HG03060 (cell line): ENCODE measurements at regions not wholly inside any gene's neighbourhood (a gene's known extent, or its start where the extent isn't known, plus 50 kb on each side); places are given as distances from the start of the nearest gene placed in this dataset.
"Not testable (repeated sequence)": the region's sequence is repeated elsewhere in the genome, so short reads cannot be mapped to it uniquely, and the experiment has no call there.

Experiments
- ATAC-seq: cut with Tn5 transposase; IDR thresholded peaks from one replicate; pipeline ENCODE4 v1.9.1; 2021; ENCODE audit warnings: low read depth, moderate number of reproducible peaks; ENCODE audit not compliant: unreplicated experiment

DNA sequence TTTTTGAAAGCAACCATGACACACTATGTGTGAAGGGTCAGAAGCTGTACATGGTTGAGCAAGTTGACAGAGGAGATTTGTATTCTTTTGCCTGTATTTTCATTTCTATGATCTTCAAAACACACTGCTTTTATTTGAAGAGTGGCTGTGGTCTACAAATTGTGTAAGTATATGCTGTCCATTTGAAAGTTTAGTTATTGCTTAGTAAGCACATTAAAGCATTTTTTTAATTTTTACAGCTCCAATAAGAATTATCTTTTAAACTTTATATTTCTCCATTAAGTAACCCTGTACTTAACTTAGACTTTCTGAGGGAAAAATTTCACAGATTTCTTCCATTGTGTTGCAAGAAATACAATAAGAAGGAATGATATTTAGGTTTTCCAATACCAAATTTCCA is 915.2 kb downstream of the SLC6A15 start:
- ATAC-seq = no peak

DNA sequence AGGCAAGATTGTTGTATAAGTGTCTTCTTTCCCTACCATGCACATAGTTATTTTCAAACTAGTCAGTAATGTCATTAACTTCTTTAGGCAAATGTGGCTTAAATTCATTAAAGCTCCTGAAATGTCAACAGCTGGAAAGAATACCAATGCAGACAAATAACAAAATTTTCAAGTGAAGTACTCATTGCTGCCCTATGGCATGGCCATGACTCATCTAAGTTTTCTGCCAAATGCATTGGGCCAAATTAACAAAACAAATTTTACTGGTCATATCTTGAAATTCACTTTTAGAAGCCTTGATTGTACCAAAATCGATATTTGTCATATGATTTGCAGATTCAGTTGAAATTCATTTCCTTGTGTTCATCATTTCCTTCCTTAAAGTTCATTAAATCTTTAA is 915.9 kb downstream of the SLC6A15 start:
- no peak for ATAC-seq

DNA sequence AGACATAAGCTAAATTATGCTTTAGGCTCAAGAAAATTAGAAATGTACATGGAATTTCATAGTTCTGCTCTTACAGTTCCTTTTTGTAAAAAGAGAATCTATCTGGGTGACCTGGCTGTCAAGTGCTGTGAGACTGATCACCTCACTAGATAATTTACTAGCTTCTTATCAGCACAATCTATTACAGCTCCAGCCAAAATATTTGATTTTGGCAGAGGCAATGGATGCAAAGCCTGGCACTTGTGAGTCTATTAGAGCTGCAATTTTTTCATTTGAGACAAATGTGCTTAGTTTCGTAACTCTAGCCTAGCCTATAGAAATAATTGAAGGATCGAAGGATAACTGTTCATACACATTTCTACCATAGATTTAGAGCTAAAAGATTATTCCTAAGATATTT is 927.5 kb downstream of the SLC6A15 start:
- no peak for ATAC-seq

DNA sequence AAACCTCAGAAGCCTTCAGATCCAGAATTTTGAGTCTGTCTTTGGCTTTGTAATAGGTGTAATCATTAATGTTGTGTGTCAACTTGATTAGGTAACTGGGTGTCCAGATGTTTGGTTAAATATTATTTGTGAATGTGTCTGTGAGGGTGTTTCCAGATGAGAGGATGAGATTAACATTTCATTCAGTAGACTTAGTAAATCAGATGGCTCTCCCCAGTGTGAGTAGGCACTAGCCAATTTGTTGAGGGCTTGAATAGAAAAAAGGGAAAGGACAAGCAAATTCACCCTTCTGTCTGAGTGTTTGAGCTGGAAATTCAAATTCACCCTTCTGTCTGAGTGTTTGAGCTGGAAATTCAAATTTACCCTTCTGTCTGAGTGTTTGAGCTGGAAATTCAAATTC is 932.2 kb downstream of the SLC6A15 start:
- no peak for ATAC-seq

DNA sequence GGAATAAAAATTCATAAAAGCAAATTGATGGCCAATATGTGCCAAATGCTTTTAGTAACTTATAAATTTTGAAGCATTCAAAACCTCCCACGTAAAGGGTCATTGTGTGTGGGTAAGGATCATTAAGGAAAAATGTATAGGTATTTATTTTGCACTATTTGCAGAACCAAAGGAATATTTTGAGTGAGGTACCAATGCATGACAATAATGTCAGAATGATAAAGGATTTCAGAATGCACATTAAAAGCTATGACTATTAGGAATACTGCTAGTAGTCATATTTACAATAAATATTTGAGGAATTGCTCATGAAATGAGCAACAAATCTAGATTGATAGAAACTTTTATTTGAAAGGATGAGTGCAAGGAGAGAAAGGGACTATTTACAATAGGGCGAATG is 932.8 kb downstream of the SLC6A15 start:
- ATAC-seq = no peak

DNA sequence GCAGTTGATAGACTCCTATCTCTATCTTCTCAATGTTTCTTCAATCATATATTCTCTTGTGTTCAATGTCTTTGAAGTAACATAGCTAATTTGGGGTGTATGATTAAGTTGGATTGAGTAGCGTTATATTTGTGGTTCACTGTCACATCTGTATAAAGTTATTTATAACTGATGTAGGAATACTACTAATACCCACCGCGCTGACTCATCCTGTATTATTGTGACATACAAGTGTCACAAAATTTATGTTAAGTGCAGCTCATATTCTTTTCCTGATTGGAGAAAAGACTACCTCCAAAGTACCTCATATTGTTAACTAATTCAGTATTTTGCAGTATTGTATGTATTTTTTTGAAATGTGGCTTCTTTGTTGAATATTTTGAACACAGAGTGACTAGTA is 940.8 kb downstream of the SLC6A15 start:
- no peak for ATAC-seq

DNA sequence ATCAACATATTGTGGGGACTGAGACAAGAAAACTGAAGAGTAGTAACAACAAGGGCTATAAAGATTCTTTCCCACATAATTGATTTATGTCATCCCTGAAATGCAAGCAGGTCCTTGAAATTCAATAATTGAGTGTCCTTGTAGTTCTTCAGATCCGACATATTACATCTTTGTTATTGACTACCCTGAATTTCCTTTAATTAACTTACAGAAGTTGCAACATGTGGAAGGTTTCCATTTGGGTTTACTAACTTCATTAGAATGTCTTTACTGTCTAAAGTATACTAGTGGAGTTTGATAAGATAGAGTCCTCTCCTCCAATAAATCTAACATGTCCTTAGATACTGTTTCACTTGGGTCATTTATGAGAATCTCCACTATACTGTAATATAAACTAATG is 951.8 kb downstream of the SLC6A15 start:
- no peak for ATAC-seq

DNA sequence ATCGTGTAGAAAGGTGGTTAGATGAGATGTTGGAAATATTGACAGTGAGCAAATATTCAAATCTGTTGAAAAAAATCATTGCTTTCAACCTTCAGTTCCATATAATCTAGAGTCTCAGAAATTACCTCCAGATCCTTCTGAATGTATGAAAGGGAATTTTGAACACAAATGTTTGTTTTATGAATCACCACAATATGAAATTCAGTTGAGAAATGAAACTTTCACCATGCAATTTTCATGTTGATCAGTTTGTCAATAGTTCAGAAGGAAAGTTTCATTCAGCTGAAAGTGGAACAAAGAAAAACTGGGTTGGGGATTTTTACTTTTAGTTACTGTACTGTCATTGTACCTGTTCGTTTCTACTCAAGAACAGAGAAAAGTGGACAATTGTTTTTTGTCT is 953.6 kb downstream of the SLC6A15 start:
- ATAC-seq = no peak

DNA sequence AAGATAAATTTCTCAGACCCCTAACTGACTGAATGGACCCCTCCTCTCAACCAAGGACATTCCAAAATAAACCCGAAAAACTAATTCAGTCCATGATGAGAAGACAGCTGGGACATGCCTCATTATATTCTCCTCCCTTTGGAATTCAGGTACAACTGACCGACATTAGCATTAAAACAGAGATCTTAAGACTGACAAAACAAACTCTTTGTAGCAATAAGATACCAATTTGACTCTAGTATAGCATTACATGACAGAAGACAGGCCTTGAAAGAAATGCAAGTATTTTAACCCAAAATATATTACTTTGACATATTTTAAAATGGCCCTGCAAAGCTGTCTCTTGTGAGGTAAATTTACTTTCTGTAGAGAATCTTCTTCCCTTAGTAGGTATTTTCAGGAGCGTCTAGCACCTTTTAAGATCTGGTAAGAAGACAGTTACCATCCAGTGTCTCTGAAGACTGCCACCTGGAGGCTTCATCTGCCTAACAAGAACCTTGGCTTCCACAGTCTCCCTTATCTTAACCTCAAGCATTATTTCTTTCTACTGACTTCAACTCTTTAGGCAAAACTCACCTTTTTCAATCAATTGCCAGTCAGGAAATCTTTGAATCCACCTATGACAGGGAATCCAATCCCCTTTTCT is 957.5 kb downstream of the SLC6A15 start:
- no peak for ATAC-seq

DNA sequence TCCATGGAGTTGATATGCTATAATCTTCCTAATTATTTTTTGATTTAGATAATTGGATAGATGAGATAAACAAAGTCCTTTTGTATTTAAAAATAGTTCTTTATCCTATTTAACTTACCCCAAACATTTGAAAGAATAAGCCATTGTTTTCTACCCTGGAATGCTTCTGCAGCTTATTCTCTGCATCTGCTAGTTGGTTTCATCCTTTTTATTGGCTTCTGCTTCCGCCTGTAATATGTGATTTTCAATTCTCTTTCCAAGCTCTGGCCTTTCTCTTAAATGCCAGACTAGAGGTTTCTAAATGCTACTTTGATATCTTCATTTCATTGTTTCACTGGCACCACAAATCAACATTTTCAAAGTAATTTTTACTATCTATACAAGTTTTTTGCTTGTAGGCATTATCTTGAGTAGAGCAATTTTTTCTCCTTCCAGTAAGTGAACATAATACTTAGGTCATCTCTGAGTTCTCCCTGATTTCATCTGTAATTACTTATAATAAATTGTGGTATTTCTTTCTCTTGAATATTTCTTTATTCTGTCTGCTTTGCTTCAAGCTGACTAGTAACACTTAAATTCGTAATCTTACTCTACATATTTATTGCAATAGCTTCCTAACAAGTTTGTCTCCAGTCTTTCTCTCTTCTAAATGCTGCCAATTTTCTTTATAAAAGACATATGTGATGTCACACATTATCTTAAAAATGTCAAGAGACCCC is 958.4 kb downstream of the SLC6A15 start:
- ATAC-seq = no peak

DNA sequence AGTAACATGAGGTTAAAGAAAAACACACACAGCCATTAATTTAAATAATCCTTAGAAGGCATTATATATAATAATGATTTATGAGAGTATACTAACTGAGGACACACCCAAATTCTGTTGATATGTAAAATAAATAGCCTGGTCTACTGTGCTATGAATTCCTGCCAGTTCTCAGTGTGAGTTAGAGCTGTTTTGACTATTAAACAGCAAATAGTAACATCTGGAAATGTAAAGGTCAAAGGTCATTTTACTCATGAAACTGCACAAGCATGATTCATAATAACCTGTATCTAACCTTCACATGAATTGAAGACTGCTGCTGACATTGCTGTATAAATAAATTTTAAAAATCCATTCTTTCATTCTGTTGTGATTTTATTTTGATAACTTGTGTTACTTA is 966.7 kb downstream of the SLC6A15 start:
- ATAC-seq = no peak

DNA sequence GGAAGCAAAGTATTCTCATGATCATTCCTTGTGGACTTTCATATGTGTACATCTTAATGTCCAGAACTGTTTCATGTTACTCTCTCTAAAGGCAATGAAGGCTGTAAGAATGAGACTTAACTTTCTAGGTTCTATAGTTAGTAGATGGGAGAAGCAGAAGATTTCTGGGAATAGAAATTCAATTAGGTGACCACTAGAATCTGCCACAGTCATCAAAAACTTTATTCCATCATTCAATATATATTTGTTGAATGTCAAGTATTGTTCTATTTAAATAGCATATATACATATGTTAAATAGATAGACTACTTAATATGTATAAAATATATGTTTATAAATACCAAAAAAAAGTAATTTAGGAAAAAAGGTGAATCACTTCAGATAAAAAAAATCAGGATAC is 972.9 kb downstream of the SLC6A15 start:
- ATAC-seq = no peak

DNA sequence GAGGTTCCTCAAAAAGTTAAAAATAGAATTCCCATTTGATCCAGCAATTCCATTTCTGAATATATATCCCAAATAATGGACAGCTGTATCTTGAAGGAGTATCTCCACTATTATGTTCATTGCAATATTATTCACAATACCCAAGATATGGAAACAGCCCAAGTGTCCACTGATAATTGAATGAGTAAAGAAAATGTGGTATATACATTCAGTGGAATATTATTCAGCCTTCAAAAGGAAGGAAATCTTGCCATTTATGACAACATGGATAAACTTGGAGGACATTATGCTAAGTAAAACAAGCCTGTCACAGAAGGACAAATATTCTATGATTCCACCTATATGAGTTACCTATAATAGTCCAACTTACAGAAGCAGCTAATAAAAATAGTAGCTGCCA is 979.0 kb downstream of the SLC6A15 start:
- ATAC-seq = no peak

DNA sequence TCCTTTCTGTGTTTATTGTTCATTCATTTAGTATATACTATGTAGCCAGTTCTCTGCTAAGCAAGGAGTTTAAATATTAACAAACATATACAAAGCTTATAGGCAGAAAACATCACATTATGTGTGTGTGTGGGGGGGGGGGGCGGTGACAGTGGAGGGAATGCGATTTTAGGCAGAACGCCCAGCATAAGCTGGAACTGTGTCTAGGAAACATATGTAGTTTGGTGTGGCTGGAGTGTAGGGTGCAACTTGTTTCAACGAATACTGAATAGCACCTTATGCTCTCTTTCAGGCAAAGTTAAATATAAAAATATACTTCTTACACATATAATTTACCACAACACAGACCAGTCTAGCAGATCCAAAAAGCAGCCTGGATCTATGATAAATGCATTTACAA is 980.6 kb downstream of the SLC6A15 start:
- ATAC-seq = no peak

DNA sequence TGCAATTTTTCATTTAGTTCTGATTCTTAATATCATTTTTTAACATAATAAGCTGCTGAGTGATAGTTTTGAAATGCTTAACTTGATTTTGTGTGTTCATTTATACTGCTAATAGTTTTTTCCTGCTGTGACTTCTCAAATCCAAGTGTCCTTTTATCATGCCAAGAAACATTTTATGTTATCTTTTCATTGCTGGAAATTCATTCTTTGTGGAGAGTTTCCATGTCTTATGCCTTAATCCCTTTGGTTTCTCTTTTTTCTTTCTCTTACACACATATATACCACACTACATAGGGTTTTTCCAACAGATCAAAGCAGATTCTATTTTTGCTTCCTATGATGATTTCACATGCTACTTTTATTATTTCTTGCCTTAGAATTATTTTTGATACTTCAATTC is 981.1 kb downstream of the SLC6A15 start:
- no peak for ATAC-seq

DNA sequence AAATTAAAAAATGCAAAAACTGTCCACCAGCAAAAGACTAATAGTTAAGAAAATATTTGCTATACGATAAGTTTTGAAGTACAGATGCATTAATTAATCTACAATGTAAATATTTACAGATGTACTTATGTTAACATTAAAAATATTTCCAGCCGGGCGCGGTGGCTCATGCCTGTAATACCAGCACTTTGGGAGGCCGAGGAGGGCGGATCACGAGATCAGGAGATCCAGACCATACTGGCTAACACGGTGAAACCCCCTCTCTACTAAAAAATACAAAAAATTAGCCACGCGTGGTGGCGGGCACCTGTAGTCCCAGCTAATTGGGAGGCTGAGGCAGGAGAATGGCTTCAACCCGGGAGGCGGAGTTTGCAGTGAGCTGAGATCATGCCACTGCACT is 982.8 kb downstream of the SLC6A15 start:
- not testable (repeated sequence) for ATAC-seq

DNA sequence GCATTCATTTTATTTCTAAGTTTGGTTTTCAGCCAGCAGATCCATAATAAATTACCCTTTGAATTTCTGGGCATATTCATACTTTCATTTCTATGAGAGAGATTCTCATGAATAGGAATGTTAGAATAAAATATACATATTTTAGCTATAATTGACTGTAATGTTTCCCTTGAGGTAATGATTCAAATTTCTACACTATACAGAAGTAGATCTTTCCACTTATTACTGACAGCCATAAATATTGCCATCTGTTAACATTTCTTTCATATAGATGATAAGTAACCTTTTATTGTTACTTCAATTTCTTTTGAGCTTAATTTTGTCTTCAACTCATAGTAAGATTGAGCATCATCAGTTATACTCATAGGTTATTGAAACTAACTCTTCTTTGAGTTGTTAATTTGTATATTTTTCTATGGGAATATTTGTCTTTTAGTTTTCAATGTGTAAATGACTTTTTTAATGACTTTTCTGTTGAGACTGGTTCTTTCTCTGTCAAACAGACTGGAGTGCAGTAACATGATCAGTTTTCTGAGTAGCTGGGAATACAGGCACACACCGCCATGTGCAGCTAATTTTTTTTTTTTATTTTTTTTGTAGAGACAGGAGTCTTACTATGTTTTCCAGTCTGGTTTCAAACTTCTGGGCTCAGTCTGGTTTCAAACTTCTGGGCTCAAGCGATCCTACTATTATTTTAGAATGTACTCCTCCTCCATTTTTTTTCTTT is 991.6 kb downstream of the SLC6A15 start:
- ATAC-seq = no peak

DNA sequence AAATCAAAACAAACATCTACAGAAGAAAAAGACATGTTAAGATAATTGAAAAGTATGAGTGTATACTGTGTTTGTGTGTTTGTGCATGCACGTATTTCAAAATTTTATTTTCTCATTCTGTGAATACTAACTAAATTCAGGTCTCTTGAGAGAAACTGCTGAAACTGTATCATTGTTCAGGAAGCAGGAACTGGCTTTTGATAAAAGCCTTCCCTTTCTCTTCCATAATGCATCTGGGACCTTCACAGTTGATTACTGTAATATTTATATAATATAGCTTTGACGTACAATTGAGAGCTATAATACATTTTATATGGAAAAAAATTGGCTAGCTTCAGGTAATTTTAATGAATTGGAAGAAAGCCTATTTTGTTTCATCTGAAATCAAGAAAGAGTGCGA is 993.5 kb downstream of the SLC6A15 start:
- ATAC-seq = no peak

DNA sequence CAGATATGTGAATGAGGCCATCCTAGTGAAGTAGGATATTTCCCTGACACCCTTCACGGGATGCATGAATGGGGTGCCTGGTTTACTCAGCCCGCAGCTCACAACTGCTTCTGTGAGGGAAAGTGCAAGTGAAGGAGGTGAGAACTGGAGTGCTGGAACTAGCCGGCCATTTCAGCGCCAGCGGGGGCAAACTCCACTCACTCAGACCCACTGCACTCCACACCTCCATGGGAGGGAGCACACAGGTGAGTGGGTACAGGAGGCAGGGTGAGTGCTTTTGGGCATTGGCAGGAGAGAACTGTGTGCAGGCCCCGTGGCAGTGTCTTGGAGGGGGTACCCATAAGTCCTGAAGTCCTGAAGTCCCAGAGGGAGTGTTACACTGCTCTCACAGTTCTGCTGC is 1008.4 kb downstream of the SLC6A15 start:
- no peak for ATAC-seq

DNA sequence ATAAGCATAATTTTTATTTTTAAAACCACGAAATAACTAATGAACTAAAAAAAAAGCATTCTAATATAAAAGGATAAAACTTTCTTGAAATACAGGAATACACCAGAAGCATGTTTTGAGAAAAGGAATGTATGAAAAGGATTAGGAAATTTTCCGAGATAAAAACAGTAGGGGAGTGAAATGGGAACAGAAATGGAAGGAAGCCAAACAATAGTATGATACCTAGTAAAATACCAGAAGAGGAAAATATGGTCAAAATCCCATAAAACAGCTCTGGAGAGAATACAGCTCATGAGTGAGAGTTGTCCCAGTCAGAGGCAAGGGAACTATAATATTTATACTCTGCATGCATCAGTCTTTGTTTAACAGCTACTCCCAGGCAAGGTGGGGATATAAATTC is 1016.2 kb downstream of the SLC6A15 start:
- ATAC-seq = no peak

DNA sequence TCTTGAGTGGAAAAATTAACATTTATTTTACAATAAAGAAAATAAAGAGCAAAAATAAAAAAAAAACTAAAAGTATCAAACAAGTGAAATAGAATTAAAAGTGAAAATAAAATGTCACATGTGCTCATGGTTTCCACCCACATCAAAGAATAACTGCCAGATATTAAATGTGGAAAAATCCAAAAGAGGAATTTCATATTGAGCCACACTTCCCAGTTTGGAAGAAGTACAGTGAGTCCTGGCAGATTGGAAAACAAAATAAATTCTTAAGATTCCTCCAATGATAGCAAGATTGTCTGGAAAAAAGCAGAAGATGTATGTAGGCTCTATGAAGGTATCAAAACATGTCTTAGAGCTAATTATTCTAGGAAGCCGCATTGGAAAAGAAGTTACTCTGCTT is 1019.5 kb downstream of the SLC6A15 start:
- ATAC-seq = no peak

DNA sequence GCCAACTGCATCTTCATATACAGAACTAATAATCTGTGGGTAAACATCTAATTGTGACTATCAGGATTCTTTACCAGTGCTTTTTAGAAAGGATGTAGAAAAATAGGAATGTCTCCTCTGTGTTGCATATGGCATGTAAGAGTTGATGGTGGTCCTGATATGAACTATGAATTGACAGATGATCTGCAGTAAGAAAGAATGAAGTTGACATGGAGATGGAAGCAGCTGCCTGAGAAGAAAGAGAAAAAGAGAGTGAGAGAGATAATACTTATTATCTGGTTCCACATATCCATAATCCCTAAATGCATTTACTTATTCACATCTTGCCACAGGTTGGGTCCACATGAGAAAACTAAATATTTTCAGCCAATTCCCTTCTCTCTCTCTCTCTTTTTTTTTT is 1022.9 kb downstream of the SLC6A15 start:
- ATAC-seq = no peak
